ENCODE measurements at regions not wholly inside any gene's neighbourhood (a gene's known extent, or its start where the extent isn't known, plus 50 kb on each side); places are given as distances from the start of the nearest gene placed in this dataset.

GRCh38 chr6:134477991-134478635, 160.2 kb upstream of the SGK1 start:
- DNase-seq: no peak

GRCh38 chr6:134474955-134475354, 157.0 kb upstream of the SGK1 start:
- DNase-seq: no peak

GRCh38 chr6:134472661-134473060, 154.7 kb upstream of the SGK1 start:
- DNase-seq: no peak

GRCh38 chr6:134472046-134472445, 154.1 kb upstream of the SGK1 start:
- DNase-seq: no peak

- no peak for DNase-seq
Observed at GRCh38 chr6:134470457-134470975, 152.6 kb upstream of the SGK1 start.

GRCh38 chr6:134469702-134470456, 152.0 kb upstream of the SGK1 start:
- DNase-seq: no peak

- no peak for DNase-seq
Observed at GRCh38 chr6:134468633-134469032, 150.7 kb upstream of the SGK1 start.

- DNase-seq: no peak
Observed at GRCh38 chr6:134467620-134468019, 149.7 kb upstream of the SGK1 start.

GRCh38 chr6:134466771-134467525, 149.0 kb upstream of the SGK1 start:
- DNase-seq: no peak

GRCh38 chr6:134464690-134465411, 146.9 kb upstream of the SGK1 start:
- DNase-seq: no peak

GRCh38 chr6:134458857-134459657, 141.1 kb upstream of the SGK1 start:
- DNase-seq: no peak

- no peak for DNase-seq
Observed at GRCh38 chr6:134457941-134458340, 140.0 kb upstream of the SGK1 start.

GRCh38 chr6:134456226-134456625, 138.3 kb upstream of the SGK1 start:
- no peak for DNase-seq

GRCh38 chr6:134455319-134455718, 137.4 kb upstream of the SGK1 start:
- no peak for DNase-seq

- DNase-seq: no peak
Observed at GRCh38 chr6:134454794-134455193, 136.9 kb upstream of the SGK1 start.

- no peak for DNase-seq
Observed at GRCh38 chr6:134453792-134454510, 136.0 kb upstream of the SGK1 start.

GRCh38 chr6:134452906-134453305, 135.0 kb upstream of the SGK1 start:
- DNase-seq: no peak

GRCh38 chr6:134451529-134451928, 133.6 kb upstream of the SGK1 start:
- no peak for DNase-seq

GRCh38 chr6:134449781-134450180, 131.9 kb upstream of the SGK1 start:
- DNase-seq: no peak

GRCh38 chr6:134449004-134449403, 131.1 kb upstream of the SGK1 start:
- no peak for DNase-seq

- no peak for DNase-seq
Observed at GRCh38 chr6:134447883-134448387, 130.0 kb upstream of the SGK1 start.
